PC-9 (cell line): ENCODE measurements at regions not wholly inside any gene's neighbourhood (a gene's known extent, or its start where the extent isn't known, plus 50 kb on each side); places are given as distances from the start of the nearest gene placed in this dataset.

Experiments
- BruUV-seq: library from RNA; stranded (reverse); fragments of 400-500 nt; replicated peaks from 2 replicates; lab custom pipeline; 2021; lab: Mats Ljungman, UMichigan
- CTCF ChIA-PET: fragments of 300-600 bp; sonication (Branson Sonifier 250); formaldehyde crosslinking; loops from one replicate; lab custom pipeline; 2022; ENCODE audit warnings: antibody characterized with exemption; lab: Charles Lee
- POLR2A ChIA-PET: fragments of 300-600 bp; sonication (Branson Sonifier 250); formaldehyde crosslinking; loops from one replicate; lab custom pipeline; 2022; ENCODE audit warnings: antibody characterized with exemption; ENCODE audit not compliant: unreplicated experiment; lab: Charles Lee
- DNase-seq, 2 experiments: peaks; one replicate each; pipeline versions ENCODE4 v3.0.0 to v3.0.0-alpha.2; 2015 to 2022; ENCODE audit warnings: mixed read lengths in 1 of 2
- H2AFZ ChIP-seq: fragments of 200-600 bp; sonication (generic); 2 replicates; pipeline ENCODE4 v1.8.1; 2017; ENCODE audit warnings: antibody characterized with exemption
- H3F3A ChIP-seq: fragments of 200-600 bp; sonication (generic); 2 replicates; pipeline ENCODE4 v1.8.1; 2017; ENCODE audit warnings: antibody characterized with exemption, mild to moderate bottlenecking, low read depth; ENCODE audit not compliant: insufficient read depth
- H3K27ac ChIP-seq: fragments of 200-600 bp; sonication (generic); 2 replicates; pipeline ENCODE4 v1.6.1; 2016; ENCODE audit warnings: mixed run types
- H3K27me3 ChIP-seq: fragments of 200-600 bp; sonication (generic); 2 replicates; pipeline ENCODE4 v1.6.1; 2016; ENCODE audit warnings: low read depth, mixed run types; ENCODE audit not compliant: insufficient read depth
- H3K36me3 ChIP-seq: fragments of 200-600 bp; sonication (generic); 2 replicates; pipeline ENCODE4 v1.6.1; 2016; ENCODE audit warnings: low read depth, mixed run types
- H3K4me1 ChIP-seq: fragments of 200-600 bp; sonication (generic); replicated peaks from 2 replicates; pipeline ENCODE4 v1.6.1; 2016; ENCODE audit warnings: mixed run types; ENCODE audit not compliant: insufficient read depth
- H3K4me2 ChIP-seq: fragments of 200-600 bp; sonication (generic); 2 replicates; pipeline ENCODE4 v1.6.1; 2017; ENCODE audit warnings: mixed run types
- H3K4me3 ChIP-seq: fragments of 200-600 bp; sonication (generic); 2 replicates; pipeline ENCODE4 v1.6.1; 2016; ENCODE audit warnings: mixed run types
- H3K79me2 ChIP-seq: fragments of 200-600 bp; sonication (generic); 2 replicates; pipeline ENCODE4 v1.6.1; 2017; ENCODE audit warnings: low read depth, mixed run types
- H3K9me2 ChIP-seq: fragments of 200-600 bp; sonication (generic); 2 replicates; pipeline ENCODE4 v1.8.1; 2017; ENCODE audit warnings: mild to moderate bottlenecking; ENCODE audit not compliant: insufficient read depth
- H3K9me3 ChIP-seq: fragments of 200-600 bp; sonication (generic); 2 replicates; pipeline ENCODE4 v1.8.1; 2016; ENCODE audit warnings: low read depth; ENCODE audit not compliant: insufficient read depth
- H4K20me1 ChIP-seq: fragments of 200-600 bp; sonication (generic); 2 replicates; pipeline ENCODE4 v1.8.1; 2017; ENCODE audit not compliant: insufficient read depth
- CTCF ChIP-seq: fragments of 200-600 bp; sonication (generic); conservative IDR thresholded peaks from 2 replicates; pipeline ENCODE4 v1.6.1; 2017; ENCODE audit warnings: mixed run types, antibody characterized with exemption, mild to moderate bottlenecking, moderate library complexity
- EZH2 ChIP-seq: fragments of 200-600 bp; sonication (generic); IDR thresholded peaks from 2 replicates; pipeline ENCODE4 v1.8.0; 2017; ENCODE audit warnings: antibody characterized with exemption, low read depth
- intact Hi-C: fragments of 100-400 bp; cut with micrococcal nuclease; formaldehyde crosslinking; loops from one replicate; pipeline ENCODE4 v1.10.0; 2022; ENCODE audit not compliant: unreplicated experiment

GRCh38 chr11:109308551-109308950, 113.4 kb upstream of the C11orf87 start:
- BruUV-seq, result no TSS peak
- no peak overlapping the region for H3K27ac ChIP-seq
- no peak for DNase-seq
- ChIA-PET POLR2A (no interaction called here), CTCF (interaction anchor here (0.6 kb wide), 1 partner anchor 14 kb away, joined by 3 read pairs; no protein-coding TSS in a partner anchor)
- H3K4me1 ChIP-seq, result no peaks in the 10 kb centered on the region
- no peaks in the 10 kb centered on the region for H3K79me2 ChIP-seq
- no peak for TF ChIP-seq CTCF
- TF ChIP-seq EZH2, result no peak
- H3K4me3 ChIP-seq, result no peak overlapping the region
- no peak overlapping the region for H3K4me2 ChIP-seq
- H3K9me2 ChIP-seq, result no peaks in the 10 kb centered on the region
- no peaks in the 10 kb centered on the region for H3K36me3 ChIP-seq
- H3K9me3 ChIP-seq, result no peaks in the 10 kb centered on the region
- no peak overlapping the region for H2AFZ ChIP-seq
- no peaks in the 10 kb centered on the region for H4K20me1 ChIP-seq
- intact Hi-C loops, result no loop called here
- H3K27me3 ChIP-seq, result peaks cover 8% of the 10 kb centered on the region; the same call in 1 of the 2 replicates
- H3F3A ChIP-seq, result no peaks in the 10 kb centered on the region

GRCh38 chr11:109309153-109309552, 112.8 kb upstream of the C11orf87 start:
- H3F3A ChIP-seq, result no peaks in the 10 kb centered on the region
- no peaks in the 10 kb centered on the region for H3K79me2 ChIP-seq
- TF ChIP-seq CTCF (no peak), EZH2 (no peak)
- no TSS peak for BruUV-seq
- H4K20me1 ChIP-seq, result no peaks in the 10 kb centered on the region
- intact Hi-C loops, result no loop called here
- H3K9me2 ChIP-seq, result no peaks in the 10 kb centered on the region
- H3K27ac ChIP-seq, result no peak overlapping the region
- POLR2A ChIA-PET, result no interaction called here
- H3K4me1 ChIP-seq, result no peaks in the 10 kb centered on the region
- no peak overlapping the region for H2AFZ ChIP-seq
- peaks cover 8% of the 10 kb centered on the region for H3K27me3 ChIP-seq
- no peaks in the 10 kb centered on the region for H3K36me3 ChIP-seq
- DNase-seq, result no peak
- H3K4me2 ChIP-seq, result no peak overlapping the region
- CTCF ChIA-PET, result interaction anchor here (0.6 kb wide), 1 partner anchor 13 kb away, joined by 3 read pairs; no protein-coding TSS in a partner anchor
- no peak overlapping the region for H3K4me3 ChIP-seq
- no peaks in the 10 kb centered on the region for H3K9me3 ChIP-seq

- no peaks in the 10 kb centered on the region for H3K9me2 ChIP-seq
- H3K36me3 ChIP-seq, result no peaks in the 10 kb centered on the region
- H4K20me1 ChIP-seq, result no peaks in the 10 kb centered on the region
- no peak overlapping the region for H2AFZ ChIP-seq
- ChIA-PET CTCF (no interaction called here), POLR2A (no interaction called here)
- 0 out of 2 replicates have a peak, but pooled peaks cover 6% of the 10 kb centered on the region for H3K4me1 ChIP-seq
- peaks cover 5% of the 10 kb centered on the region for H3K27me3 ChIP-seq
- intact Hi-C loops, result no loop called here
- H3K4me3 ChIP-seq, result no peak overlapping the region
- no peak overlapping the region for H3K4me2 ChIP-seq
- H3K27ac ChIP-seq, result no peak overlapping the region
- no peaks in the 10 kb centered on the region for H3K79me2 ChIP-seq
- DNase-seq, result no peak
- TF ChIP-seq EZH2, result no peak
- TF ChIP-seq CTCF, result no peak
- H3F3A ChIP-seq, result no peaks in the 10 kb centered on the region
- no TSS peak for BruUV-seq
- no peaks in the 10 kb centered on the region for H3K9me3 ChIP-seq
Observed at GRCh38 chr11:109317726-109318125, 104.3 kb upstream of the C11orf87 start.
